Endothelial cell of umbilical vein (primary cell): ENCODE measurements at regions not wholly inside any gene's neighbourhood (a gene's known extent, or its start where the extent isn't known, plus 50 kb on each side); places are given as distances from the start of the nearest gene placed in this dataset.

Experiments
- BruUV-seq: library from RNA; stranded (reverse); fragments of 400-500 nt; replicated peaks from 2 replicates; lab custom pipeline; 2021; lab: Mats Ljungman, UMichigan
- CTCF ChIA-PET: fragments of 300-600, 350-600 bp; sonication (Branson Sonifier 250); formaldehyde crosslinking; loops from one replicate; lab custom pipeline; 2021; ENCODE audit warnings: antibody characterized with exemption, inconsistent platforms; lab: Charles Lee
- POLR2A ChIA-PET: fragments of 300-600, 350-600 bp; sonication (Branson Sonifier 250); formaldehyde crosslinking; loops from one replicate; lab custom pipeline; 2021; ENCODE audit warnings: antibody characterized with exemption, inconsistent platforms; lab: Charles Lee
- DNase-seq: peaks from one replicate; pipeline ENCODE4 v3.0.0-alpha.2; 2011; ENCODE audit warnings: low read depth, low spot score
- FAIRE-seq: peaks from 2 replicates; lab custom pipeline; 2011; peaks lifted over from hg19 to GRCh38; lab: Jason Lieb, UNC
- H2AFZ ChIP-seq: 2 replicates; pipeline ENCODE4 v1.6.0; 2012; ENCODE audit warnings: low read depth, low read length, control low read depth, inconsistent platforms
- H3K27ac ChIP-seq: 2 replicates; pipeline ENCODE4 v1.5.1; 2011; ENCODE audit warnings: low read depth, mild to moderate bottlenecking, control low read depth, low read length, moderate library complexity; ENCODE audit not compliant: insufficient read depth
- H3K27me3 ChIP-seq, 2 experiments: 2 replicates each; pipeline versions ENCODE4 v1.6.0 to v1.6.1; 2011; ENCODE audit warnings: low read length in 2 of 2, mixed read lengths in 1 of 2; ENCODE audit not compliant: control insufficient read depth in 2 of 2, insufficient read depth in 2 of 2
- H3K36me3 ChIP-seq, 2 experiments: 2 replicates in 1 of 2; 3 replicates in 1 of 2; pipeline ENCODE4 v1.5.1; 2011; ENCODE audit warnings: low read length in 2 of 2, mild to moderate bottlenecking in 1 of 2, moderate library complexity in 1 of 2; ENCODE audit not compliant: control insufficient read depth in 2 of 2, insufficient read depth in 2 of 2; ENCODE audit errors: extremely low read depth in 1 of 2
- H3K4me1 ChIP-seq: 3 replicates; pipeline ENCODE4 v1.5.1; 2011; ENCODE audit warnings: mild to moderate bottlenecking, low read length; ENCODE audit not compliant: control insufficient read depth, insufficient read depth; ENCODE audit errors: extremely low read depth
- H3K4me2 ChIP-seq: 2 replicates; pipeline ENCODE4 v1.6.1; 2011; ENCODE audit warnings: low read length, control low read depth, mixed read lengths; ENCODE audit not compliant: insufficient read depth
- H3K4me3 ChIP-seq, 3 experiments: fragments of 200-600 bp in 1 of 3; sonication (generic), shearing (Covaris generic) in 1 of 3; replicated peaks in 1 of 3; 2 replicates each; pipeline ENCODE4 v1.5.1; 2011 to 2016; ENCODE audit warnings: control low read depth in 3 of 3, low read length in 3 of 3, mild to moderate bottlenecking in 2 of 3, inconsistent platforms in 1 of 3, low read depth in 1 of 3, moderate library complexity in 1 of 3; ENCODE audit not compliant: insufficient read depth in 1 of 3
- H3K79me2 ChIP-seq: 2 replicates; pipeline ENCODE4 v1.6.0; 2012; ENCODE audit warnings: low read length, inconsistent platforms; ENCODE audit not compliant: control insufficient read depth, insufficient read depth
- H3K9ac ChIP-seq: replicated peaks from 2 replicates; pipeline ENCODE3; 2011; ENCODE audit warnings: low read length, control low read depth; ENCODE audit not compliant: insufficient read depth; ENCODE audit errors: extremely low read depth
- H3K9me1 ChIP-seq: replicated peaks from 3 replicates; pipeline ENCODE4 v1.6.0; 2011; ENCODE audit warnings: mild to moderate bottlenecking, low read length; ENCODE audit not compliant: control insufficient read depth, insufficient read depth; ENCODE audit errors: extremely low read depth
- H3K9me3 ChIP-seq: replicated peaks from 2 replicates; pipeline ENCODE4 v1.5.1; 2012; ENCODE audit warnings: low read length, inconsistent platforms; ENCODE audit not compliant: control insufficient read depth, insufficient read depth
- H4K20me1 ChIP-seq: replicated peaks from 2 replicates; pipeline ENCODE3; 2011; ENCODE audit warnings: mild to moderate bottlenecking, low read length; ENCODE audit not compliant: control insufficient read depth, insufficient read depth; ENCODE audit errors: extremely low read depth
- CTCF ChIP-seq, 2 donors: IDR thresholded peaks; 1 replicate in 1 of 2; 2 replicates in 1 of 2; pipeline ENCODE4 v1.5.1; 2011; ENCODE audit warnings: low read length in 2 of 2, mild to moderate bottlenecking in 2 of 2, moderate library complexity in 2 of 2, control low read depth in 1 of 2, inconsistent platforms in 1 of 2, low read depth in 1 of 2; ENCODE audit not compliant: insufficient read depth in 1 of 2; ENCODE audit errors: extremely low read depth in 1 of 2
- EZH2 ChIP-seq: IDR thresholded peaks from 2 replicates; pipeline ENCODE4 v1.6.1; 2012; ENCODE audit warnings: borderline replicate concordance, low read depth, mild to moderate bottlenecking, moderate library complexity, low read length, inconsistent platforms; ENCODE audit not compliant: severe bottlenecking
- FOS ChIP-seq: IDR thresholded peaks from 2 replicates; pipeline ENCODE4 v1.6.1; 2011; ENCODE audit warnings: mild to moderate bottlenecking, low read length, moderate library complexity, borderline replicate concordance; ENCODE audit not compliant: insufficient read depth
- GATA2 ChIP-seq: IDR thresholded peaks from 2 replicates; pipeline ENCODE4 v1.7.0; 2011; ENCODE audit warnings: low read depth, mild to moderate bottlenecking, moderate library complexity, mixed read lengths, low read length; ENCODE audit not compliant: insufficient read length, insufficient read depth
- JUN ChIP-seq: IDR thresholded peaks from 2 replicates; pipeline ENCODE4 v1.6.1; 2011; ENCODE audit warnings: borderline replicate concordance, low read depth; ENCODE audit not compliant: insufficient read length, insufficient read depth
- MAX ChIP-seq: IDR thresholded peaks from 2 replicates; pipeline ENCODE4 v1.6.1; 2011; ENCODE audit not compliant: insufficient read depth, insufficient read length
- MYC ChIP-seq: IDR thresholded peaks from one replicate; pipeline ENCODE4 v1.6.1; 2011; ENCODE audit warnings: mild to moderate bottlenecking, low read depth, low read length
- POLR2A ChIP-seq: IDR thresholded peaks from 2 replicates; pipeline ENCODE4 v1.6.1; 2012; ENCODE audit warnings: low read depth, mild to moderate bottlenecking, control low read depth, low read length
- POLR2AphosphoS5 ChIP-seq: IDR thresholded peaks from 2 replicates; pipeline ENCODE4 v1.6.1; 2012; ENCODE audit warnings: low read depth, mild to moderate bottlenecking, control low read depth, low read length, moderate library complexity; ENCODE audit not compliant: insufficient read depth
- dilution Hi-C: fragments of 300-500 bp; cut with MboI; formaldehyde crosslinking; loops from one replicate; pipeline ENCODE4 v1.15.0; 2019; ENCODE audit warnings: low sequenced_read_pairs; ENCODE audit not compliant: extremely low pct_ligation_motif_present
- intact Hi-C: fragments of 100-400 bp; cut with micrococcal nuclease; formaldehyde crosslinking; loops from one replicate; pipeline ENCODE4 v1.10.0; 2022

- no peak for FAIRE-seq
- TF ChIP-seq POLR2A: no peak
- no peak for TF ChIP-seq EZH2
- no peak for DNase-seq
- Histone ChIP-seq H3K27ac (no peak overlapping the region), H3K36me3 (no peaks in the 10 kb centered on the region), H3K4me3 (no peak overlapping the region), H3K9ac (no peak overlapping the region), H3K27me3 (no peaks in the 10 kb centered on the region), H4K20me1 (no peaks in the 10 kb centered on the region), H3K9me3 (no peaks in the 10 kb centered on the region), H3K9me1 (no peaks in the 10 kb centered on the region), H3K79me2 (no peaks in the 10 kb centered on the region), H3K4me2 (no peak overlapping the region), H3K4me1 (no peaks in the 10 kb centered on the region), H2AFZ (no peak overlapping the region)
- ChIA-PET CTCF (no interaction called here), POLR2A (no interaction called here)
- dilution Hi-C loops (no loop called here), intact Hi-C loops (no loop called here)
- no TSS peak for BruUV-seq
Observed at GRCh38 chr6:14439419-14439818, 321.8 kb downstream of the CD83 start.

- no peaks in the 10 kb centered on the region for H4K20me1 ChIP-seq
- dilution Hi-C loops: no loop called here
- DNase-seq (no peak), FAIRE-seq (no peak)
- BruUV-seq: no TSS peak
- no peak overlapping the region for H3K4me3 ChIP-seq
- intact Hi-C loops: no loop called here
- no peaks in the 10 kb centered on the region for H3K9me1 ChIP-seq
- ChIA-PET CTCF (no interaction called here), POLR2A (no interaction called here)
- H3K9ac ChIP-seq: no peak overlapping the region
- no peaks in the 10 kb centered on the region for H3K4me1 ChIP-seq
- H3K9me3 ChIP-seq: peaks cover 3% of the 10 kb centered on the region
- H2AFZ ChIP-seq: no peak overlapping the region
- no peaks in the 10 kb centered on the region for H3K79me2 ChIP-seq
- H3K36me3 ChIP-seq: no peaks in the 10 kb centered on the region
- TF ChIP-seq EZH2: no peak
- TF ChIP-seq CTCF (IDR thresholded peaks at IDR 0.05; ENCODE audit: extremely low read depth in 1 of 2, insufficient read depth in 1 of 2, low read depth in 1 of 2, low read length in 2 of 2): no peak
- TF ChIP-seq POLR2AphosphoS5: no peak
- no peak for TF ChIP-seq GATA2
- TF ChIP-seq FOS: no peak
- TF ChIP-seq MYC: no peak
- no peak for TF ChIP-seq POLR2A
- TF ChIP-seq JUN: no peak
- TF ChIP-seq MAX: no peak
- H3K4me2 ChIP-seq: no peak overlapping the region
- no peaks in the 10 kb centered on the region for H3K27me3 ChIP-seq
- H3K27ac ChIP-seq: no peak overlapping the region
Observed at GRCh38 chr6:14440215-14440910, 322.8 kb downstream of the CD83 start.
